Renal cortical epithelial cell (primary cell): ENCODE measurements at regions not wholly inside any gene's neighbourhood (a gene's known extent, or its start where the extent isn't known, plus 50 kb on each side); places are given as distances from the start of the nearest gene placed in this dataset.
"Not testable (repeated sequence)": the region's sequence is repeated elsewhere in the genome, so short reads cannot be mapped to it uniquely, and the experiment has no call there.

ENCODE experiments used
- DNase-seq: peaks from one replicate; pipeline ENCODE4 v3.0.0-alpha.2; 2011; ENCODE audit warnings: low read depth

DNA sequence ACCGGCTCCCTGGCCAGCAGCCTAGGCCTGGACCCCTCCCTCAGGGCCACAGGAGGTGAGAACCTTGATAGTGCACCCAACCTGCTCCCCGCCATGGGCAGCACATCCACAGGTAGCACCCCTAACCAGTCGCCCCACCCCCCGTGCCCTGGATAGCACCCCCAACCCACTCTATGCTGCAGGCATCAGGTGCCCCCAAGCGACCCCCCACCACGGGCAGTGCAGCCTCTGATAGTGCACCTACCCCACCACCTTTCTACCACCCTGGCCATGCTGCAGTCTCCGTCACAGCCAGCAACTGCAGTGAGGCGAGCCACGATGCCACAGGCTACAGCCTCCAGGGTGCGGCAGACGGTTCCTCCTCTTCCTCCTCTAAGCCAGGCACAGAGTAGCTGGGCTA lies 55.6 kb downstream of the SOWAHC start:
- DNase-seq: no peak

DNA sequence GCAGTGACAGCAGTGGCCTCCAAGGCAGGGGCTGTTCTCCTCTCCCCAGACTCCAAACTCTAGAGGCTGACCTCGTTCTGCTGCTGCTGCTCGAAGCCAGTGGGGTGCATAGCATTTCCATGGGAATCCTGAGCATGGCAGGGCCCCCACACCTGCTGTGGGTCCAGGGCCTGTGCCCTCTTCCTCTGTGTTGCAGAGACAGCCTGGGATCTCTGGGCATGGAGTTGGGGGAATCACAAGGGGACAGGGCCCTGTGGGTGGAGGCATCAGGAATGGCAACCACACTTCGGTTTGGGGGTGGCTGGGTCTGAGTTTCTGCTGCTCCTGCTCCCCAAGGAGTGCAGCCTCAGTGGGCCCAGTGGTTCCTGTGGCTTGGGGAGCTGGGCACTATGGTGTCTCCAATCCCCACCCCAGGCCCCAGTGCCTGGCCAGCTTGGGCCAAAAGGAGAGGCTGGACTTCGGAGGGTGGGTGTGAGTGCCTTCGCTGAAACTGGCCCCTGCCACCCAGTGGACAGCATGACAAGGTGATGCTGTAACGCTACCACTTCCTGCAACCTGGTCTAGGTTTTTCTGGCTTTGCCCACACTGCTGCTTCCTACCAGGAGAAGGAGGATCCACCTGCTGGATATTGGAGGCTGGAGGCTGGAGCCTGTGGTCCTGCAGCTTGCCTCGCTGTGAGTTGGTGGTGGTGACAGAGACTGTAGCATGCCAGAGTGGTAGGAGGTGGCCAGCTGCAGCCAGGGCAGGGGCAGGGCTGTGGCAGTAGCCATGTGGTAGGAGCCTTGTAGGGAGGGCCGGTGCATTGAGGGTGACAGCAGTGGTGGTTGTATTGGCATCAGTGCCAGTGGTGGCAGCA lies 56.6 kb downstream of the SOWAHC start:
- no peak for DNase-seq

DNA sequence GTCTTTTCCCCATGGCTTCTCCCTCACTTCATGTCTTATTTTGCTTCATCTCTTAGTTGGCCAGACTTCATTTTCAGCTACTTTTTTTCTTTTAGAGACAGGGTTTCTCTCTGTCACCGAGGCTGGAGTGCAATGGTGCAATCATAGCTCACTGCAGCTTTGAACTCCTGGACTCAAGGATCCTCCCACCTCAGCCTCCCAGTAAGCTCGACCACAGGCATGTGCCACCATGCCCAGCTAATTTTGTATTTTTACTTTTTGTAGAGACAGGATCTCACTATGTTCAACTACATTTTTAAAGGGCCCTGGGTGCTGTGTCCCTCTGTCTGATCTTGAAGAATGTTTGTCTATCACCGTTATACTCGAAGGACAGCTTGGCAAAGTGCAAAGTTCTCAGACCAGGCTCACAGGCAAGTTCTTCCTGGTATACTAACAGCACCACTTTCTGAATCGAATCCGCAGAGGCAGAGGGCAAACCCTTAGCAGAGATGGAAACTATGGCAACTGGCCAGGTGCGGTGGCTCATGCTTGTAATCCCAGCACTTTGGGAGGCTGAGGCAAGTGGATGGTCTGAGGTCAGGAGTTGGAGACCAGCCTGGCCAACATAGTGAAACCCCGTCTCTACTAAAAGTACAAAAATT lies 60.9 kb downstream of the SOWAHC start:
- DNase-seq: no peak

DNA sequence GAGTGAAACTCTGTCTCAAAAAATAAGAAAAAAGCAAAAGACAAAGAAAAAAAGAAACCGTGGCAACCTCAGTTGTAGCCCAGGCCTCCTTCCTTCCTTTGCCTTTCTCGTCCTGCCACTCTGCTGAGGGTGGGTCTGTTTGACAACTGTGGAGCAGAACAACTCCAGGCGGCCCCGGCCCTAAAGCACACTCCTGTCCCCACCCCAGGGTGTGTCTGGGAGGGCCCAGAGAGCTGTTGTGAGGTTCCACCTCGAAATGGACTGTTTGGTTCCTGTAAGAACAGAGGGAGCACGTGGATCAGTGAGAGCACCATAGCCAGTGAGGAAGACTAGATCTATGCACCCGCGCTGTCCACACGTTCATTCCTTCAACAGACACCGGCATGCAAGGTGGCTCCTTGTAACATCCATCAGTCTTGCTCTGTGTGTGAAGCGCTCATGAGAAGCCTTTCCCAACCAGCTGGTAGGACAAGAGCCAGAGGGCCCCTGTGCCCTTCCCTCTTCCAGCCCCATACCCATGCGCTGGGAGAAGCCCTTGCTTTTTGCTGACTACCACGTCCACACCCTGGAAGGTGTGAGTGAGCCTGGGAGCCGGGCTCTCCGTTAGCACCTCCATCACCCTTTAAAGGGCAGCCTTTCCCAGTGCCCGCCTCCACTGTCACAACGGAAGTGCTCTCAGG lies 61.6 kb downstream of the SOWAHC start:
- DNase-seq: no peak

DNA sequence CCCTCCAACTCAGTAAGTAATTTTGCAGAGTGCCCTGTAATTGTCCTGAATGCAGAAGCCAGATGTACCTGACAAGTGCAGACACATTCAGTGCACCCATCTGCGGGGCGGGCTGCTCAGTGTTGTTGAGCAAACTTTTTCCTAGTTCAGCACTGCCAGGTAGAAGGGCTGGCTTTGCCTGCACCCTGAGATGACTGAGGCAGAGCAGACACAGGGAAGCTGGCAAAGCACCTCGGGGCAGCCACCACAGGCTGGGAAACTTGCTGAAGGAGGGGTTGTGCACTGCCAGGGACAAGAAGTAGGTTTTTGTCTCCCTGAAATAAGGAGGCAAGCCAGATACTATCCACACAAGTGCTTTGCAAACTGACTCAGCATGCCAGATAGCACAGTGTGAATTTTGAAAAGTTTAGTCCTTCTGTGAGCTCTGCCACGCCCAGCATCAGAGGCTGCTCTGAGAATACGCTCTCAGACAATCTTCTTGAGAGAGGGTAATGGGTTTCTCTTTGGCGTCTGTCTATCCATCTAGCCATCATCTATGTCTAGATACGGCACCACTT lies 62.3 kb downstream of the SOWAHC start:
- DNase-seq: no peak

DNA sequence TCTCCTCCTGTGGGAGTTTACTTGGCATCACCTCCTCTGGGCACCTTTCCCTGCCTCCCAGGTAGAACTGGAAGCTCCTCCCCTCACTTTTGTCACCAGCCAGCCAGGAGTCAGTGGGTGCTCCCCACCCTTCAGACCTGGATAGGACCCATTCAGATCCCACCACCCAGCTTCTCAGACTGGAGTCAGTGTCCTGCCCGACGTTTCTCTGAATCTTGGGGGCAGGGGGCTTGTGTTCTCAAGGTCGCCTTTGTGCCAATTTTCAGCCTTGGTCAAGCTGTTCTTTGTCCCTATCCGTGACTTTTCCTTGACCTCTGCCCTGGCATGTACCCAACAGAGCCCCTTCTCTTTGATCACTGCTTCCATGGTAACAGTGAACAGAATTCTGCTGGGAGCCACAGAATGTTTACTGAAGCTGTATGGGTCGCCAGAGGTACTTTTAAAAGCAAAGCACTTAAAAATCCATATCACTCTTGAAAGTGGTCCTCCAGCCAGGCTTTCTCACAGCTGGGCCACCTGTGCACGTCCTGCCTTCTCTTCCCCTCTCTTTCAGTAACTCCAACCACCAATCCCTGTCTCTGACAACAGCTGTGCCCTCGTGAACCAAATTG lies 63.1 kb downstream of the SOWAHC start:
- DNase-seq: not testable (repeated sequence)

DNA sequence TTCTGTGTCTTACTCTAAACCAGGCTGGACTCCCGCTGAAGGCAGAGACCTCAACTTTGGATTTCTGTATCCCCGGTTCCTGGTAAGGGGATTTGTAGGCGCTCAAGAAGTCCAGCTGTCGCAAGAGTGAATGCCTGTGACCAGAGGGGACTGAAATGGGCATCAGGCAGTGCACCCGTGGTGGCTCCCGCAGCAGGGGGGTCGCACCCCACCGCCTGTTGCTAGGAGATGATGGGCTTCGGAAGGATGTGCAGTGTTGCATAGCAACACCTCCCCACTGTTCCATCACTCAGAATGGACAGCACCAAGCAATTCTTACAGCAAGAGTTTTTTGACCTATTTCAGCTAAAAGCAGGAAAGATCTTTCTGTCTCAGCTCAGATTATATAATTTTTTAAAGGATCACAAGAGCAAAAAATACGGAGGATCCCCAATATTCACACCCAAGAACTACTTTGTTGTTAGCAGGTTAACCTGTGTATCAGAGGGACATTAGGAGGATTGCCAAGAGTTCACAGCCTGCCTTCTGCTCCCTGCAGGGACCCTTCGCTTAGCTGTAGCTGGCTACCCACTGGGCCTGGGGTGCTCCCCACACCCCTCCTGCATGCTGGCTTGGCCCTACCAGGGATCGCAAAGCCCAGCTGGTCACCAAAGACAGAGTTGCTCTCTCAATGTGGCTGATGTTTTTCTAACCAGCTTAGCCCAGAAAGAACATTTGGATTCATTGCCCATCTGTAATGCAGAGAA lies 63.8 kb downstream of the SOWAHC start:
- no peak for DNase-seq

DNA sequence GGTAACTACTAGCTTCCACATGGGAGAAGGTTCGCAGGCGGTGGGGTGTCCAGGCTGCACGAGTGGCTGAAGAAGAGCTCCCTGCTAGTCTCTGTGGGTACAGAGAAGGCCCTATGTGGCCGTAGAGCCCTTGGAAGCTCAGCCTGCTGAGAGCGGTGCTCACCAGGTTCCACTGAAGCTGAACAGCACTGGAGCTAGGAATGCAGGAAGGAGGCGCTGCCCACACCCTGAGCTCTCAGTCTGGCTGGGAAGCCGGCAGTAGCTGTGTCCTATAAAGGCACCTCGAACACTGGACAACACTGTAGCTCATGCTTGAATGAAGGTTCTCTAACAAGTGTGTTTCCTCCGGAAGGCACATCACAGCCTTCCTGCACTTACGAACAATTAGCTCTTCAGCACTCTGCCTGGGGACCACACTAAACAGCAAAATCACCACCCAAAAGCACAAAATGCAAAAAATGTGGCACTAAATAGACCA lies 64.6 kb downstream of the SOWAHC start:
- DNase-seq: not testable (repeated sequence)

DNA sequence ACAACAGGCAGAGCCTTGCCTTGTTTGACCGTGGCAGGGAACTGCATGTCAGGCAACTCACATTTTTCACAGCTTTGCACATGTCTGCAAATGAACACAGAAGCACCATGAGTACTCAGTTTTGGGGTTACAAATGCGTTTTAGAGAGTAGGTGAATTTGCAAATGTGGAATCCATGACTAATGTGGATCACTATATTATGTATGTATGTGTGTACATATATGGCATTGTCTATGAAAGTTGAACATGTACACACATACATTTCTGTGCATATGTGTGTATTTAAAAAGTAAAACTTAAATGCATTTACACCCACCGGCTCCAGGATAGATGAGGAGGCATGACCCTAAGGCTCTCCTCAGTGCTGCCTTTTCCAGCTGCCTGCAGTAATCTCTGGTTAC lies 65.1 kb downstream of the SOWAHC start:
- DNase-seq: no peak

DNA sequence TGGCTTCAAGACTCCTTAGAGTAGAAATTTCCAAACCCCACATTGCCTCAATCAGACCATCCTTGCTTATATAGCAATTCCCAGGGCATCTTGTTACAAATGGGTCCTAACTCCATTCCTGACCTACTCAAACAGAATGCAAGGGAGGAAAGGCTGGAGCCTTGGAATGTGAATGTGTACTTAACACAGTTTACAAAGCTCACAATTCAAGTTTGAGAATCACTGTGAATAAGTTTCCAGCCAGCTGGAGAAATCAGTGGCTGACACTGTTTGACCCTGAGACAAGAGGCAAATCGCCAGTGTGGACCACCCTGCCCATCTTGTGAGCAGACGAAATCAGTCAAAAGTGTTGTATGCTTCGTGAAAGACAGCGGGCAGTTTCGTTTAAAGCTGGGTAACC lies 65.5 kb downstream of the SOWAHC start:
- peak; percentile 22 for DNase-seq

DNA sequence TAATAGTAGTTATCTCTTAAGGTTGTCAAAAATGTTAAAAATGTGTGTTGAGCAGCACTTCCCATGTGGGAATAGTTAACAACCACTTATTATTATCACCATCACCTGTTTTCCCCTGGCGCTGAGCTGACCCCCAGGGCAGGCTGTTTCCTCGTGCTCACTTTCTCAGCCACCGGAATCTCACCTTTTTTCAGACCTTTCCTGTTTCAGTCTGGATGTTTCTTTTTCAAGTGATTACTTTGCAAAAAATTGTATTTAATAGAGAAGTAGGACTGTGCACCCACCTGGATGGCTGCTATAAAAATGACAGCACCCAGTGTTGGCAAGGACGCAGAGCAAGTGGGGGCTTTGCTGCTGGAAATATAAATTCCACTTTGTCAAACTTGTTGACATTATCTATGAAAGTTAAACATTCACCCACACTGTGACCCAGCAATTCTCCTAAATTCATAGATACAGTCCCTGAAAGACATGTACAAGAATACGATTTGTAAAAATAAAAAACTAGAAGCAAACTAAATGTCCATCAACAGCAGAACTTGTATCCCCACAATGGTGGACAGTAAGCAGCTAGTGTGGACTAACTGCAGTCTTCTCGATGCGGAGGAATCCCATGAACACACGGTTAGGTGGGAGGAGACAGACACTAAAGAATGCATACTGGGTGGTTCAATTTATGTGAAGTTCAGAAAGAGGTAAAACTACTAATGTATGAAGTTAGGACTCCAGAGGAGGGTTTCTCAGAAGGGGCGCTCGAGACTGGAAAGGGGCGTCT lies 66.5 kb downstream of the SOWAHC start:
- DNase-seq: peak; percentile 38

DNA sequence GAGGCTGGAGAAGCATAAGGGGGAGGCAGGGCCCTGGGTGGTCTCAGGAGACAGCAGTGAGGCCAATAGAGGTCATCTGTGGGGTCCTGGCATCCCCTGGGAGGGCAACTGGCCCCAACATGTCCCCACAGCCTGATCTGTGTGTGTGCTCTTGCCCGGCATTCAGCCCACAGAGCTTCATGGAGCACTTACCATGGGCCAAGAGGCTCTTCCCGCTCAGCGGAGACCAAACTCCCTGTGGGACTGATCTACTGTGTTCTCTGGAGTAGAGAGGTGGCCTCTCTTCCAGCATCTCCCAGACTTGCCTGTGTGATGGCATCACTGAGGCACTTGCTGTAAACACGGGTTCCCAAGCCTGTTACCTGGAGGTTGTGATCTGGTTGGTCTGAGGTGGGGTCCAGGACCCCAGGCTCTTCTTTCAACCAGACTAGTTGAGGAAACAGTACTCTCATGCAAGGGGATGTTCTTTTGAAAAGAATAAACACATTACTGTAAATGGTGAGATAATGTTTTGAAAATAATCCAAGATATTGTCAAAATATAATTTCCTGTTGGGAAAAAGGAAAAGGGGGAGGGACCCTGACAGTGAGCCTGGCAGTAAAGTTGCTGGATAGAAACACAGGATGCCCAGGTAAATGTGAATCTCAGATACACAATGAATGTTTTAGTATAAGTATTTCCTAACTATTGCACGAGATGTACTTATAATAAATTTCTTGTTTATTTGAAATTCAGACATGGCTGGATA lies 67.6 kb downstream of the SOWAHC start:
- DNase-seq: no peak

DNA sequence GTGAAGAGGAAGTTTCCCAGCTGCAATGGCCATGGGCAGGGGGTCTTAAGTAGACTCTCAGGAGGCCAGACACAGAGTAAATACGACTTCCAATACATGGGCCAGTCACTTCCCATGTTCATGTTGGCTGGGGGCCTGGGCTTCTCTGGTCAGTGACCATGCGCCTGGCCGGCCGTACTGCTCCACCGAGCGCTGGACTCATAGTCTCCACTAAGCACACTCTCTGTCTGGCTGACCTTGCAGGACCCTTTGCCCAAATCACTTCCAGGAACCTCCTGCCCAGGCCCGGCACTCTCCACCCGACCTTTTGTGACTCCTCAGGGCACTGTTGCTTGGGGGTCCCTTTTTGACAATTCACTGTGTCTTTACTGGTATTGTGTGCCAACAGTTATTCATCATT lies 69.3 kb downstream of the SOWAHC start:
- DNase-seq: no peak

DNA sequence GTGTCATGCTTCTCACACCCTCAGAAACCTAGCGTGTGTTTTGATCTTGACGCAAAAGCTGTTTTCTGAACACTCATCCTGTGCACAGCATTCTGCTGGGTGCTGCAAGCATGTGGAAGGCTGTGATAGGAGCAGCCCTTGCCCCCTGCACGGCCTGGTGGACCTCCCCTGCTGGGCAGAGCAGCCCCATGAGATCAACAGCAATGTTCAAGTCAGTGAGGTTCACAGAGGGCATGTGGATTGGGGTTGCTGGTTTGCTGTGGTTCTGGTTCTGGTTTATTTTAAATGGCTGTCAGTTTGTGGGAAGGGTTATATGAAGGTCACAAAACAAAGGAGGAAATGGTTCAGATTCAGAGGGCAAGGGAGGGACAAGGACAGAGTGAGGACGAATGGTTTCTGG lies 71.3 kb downstream of the SOWAHC start:
- no peak for DNase-seq

DNA sequence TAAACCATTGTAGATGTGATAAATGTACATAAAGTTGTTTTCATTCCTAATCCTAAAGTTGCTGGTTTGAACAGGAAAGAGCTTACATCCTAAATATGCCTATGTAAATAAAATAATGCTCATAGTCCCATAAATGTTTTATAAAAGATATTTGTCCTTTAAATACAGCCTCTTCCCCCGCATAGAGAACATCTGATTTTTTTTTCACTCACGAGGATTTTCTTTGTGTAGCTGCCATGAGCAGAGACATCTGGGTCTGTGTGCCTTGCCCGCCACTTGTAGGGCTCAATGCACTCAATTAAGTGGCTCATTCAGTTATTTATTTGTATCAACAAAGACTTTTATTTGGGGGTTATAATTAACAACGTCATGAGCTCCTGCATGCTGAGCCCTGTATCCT lies 72.8 kb downstream of the SOWAHC start:
- no peak for DNase-seq

DNA sequence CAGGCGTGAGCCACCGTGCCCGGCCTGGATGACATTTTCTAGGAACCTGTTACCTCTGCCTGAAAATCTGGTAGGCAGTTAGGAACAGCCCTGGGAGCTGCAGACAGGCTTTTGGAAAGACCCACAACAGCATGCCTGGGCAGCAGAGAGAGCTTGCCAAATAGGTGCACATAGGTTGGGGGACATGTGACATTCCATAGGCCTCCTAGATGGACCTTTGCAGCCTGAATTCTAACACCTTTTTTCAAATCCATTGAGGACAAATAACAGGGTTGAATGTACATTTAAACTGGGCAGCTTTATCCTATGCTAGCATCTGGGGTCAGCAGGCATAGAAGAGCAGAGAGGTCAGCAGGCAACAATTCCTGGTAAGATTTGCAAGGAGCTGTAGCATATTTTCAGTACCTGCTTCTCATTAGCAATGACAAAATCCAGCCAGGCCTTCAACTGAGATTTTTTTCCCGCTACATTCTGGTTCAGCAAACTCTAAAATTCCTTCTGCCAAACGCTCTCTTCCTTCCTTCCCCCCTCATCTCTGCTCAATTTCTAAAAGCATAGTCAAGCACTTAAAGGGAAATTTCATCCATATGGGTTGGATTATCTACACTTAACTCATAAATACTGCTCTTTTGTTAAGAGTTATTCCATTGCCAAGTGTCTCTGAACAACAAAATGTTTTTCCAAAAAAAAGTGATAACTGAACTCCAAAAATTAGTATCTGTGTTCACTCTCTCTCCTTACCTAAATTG lies 75.2 kb downstream of the SOWAHC start:
- DNase-seq: no peak

DNA sequence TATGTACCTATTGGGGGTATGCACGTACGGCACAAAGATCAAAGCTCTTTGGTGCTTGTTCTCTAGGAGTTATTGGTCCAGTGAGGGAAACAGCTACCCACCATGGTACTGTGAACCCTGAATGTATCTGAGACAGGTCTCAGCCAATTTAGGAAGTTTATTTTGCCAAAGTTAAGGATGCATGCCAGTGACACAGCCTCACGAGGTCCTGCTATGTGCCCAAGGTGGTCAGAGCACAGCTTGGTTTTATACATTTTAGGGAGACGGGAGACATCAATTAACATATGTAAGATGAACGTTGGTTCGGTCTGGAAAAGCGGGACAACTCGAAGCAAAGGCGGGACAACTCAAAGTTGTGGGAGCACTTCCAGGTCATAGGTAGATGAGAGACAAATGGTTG lies 75.8 kb downstream of the SOWAHC start:
- no peak for DNase-seq

DNA sequence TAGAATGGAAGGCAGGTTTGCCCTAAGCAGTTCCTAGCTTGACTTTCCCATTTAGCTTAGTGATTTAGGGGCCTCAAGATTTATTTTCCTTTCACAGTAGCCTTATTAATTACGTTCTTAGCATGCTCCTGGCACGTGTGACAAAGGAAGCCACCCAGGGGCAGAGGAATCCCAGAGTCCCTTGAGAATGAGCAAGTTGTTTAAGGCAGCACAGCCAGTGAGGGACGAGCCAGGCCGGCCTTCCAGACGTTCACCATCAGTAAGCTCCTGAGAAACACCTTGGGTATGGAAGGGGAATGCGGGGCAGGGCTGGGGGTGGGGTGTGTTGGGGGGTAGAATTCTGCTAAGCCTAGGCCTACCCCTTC lies 76.3 kb downstream of the SOWAHC start:
- no peak for DNase-seq
